WTC11 (cell line): ENCODE measurements at regions not wholly inside any gene's neighbourhood (a gene's known extent, or its start where the extent isn't known, plus 50 kb on each side); places are given as distances from the start of the nearest gene placed in this dataset.

Experiments
- ATAC-seq: fragments of 200-7000 bp; cut with Tn5 transposase; 2 replicates; pipeline ENCODE4 v1.10.0; 2021; ENCODE audit warnings: mild to moderate bottlenecking, moderate library complexity
- CTCF ChIA-PET: fragments of 300-600 bp; sonication (Branson Sonifier 250); formaldehyde crosslinking; loops from one replicate; lab custom pipeline; 2021; ENCODE audit warnings: antibody characterized with exemption; lab: Charles Lee
- POLR2A ChIA-PET: fragments of 350-600 bp; sonication (Branson Sonifier 250); formaldehyde crosslinking; loops from one replicate; lab custom pipeline; 2021; ENCODE audit warnings: antibody characterized with exemption; lab: Charles Lee
- DNase-seq: peaks from one replicate; pipeline ENCODE4 v3.0.0; 2021; ENCODE audit warnings: low spot score
- H3K27ac Mint-ChIP-seq: 2 replicates; pipeline ENCODE4 v1.8.0; 2021; ENCODE audit warnings: mixed read lengths
- H3K27me3 Mint-ChIP-seq: 2 replicates; pipeline ENCODE4 v1.8.0; 2021; ENCODE audit warnings: low read depth, mild to moderate bottlenecking, moderate library complexity, mixed read lengths
- H3K36me3 Mint-ChIP-seq: 2 replicates; pipeline ENCODE4 v1.8.0; 2021; ENCODE audit warnings: mixed read lengths
- H3K4me1 Mint-ChIP-seq: 2 replicates; pipeline ENCODE4 v1.8.0; 2022; ENCODE audit warnings: mixed read lengths
- H3K4me3 Mint-ChIP-seq: 2 replicates; pipeline ENCODE4 v1.8.0; 2021; ENCODE audit warnings: mild to moderate bottlenecking, moderate library complexity, mixed read lengths
- H3K9me3 Mint-ChIP-seq: 2 replicates; pipeline ENCODE4 v1.8.0; 2021; ENCODE audit warnings: mixed read lengths
- ATF1 ChIP-seq: sonication (generic); formaldehyde crosslinking; IDR thresholded peaks from 2 replicates; pipeline ENCODE4 v1.8.1; 2023; ENCODE audit warnings: mild to moderate bottlenecking, moderate library complexity, missing genetic modification reagents
- CBFB ChIP-seq: sonication (generic); formaldehyde crosslinking; IDR thresholded peaks from 2 replicates; pipeline ENCODE4 v1.8.1; 2022; ENCODE audit warnings: mild to moderate bottlenecking, low read depth, missing genetic modification reagents
- CREM ChIP-seq: sonication (generic); formaldehyde crosslinking; IDR thresholded peaks from 2 replicates; pipeline ENCODE4 v1.8.1; 2022; ENCODE audit warnings: mild to moderate bottlenecking, missing genetic modification reagents, moderate library complexity
- GABPB1 ChIP-seq: sonication (generic); formaldehyde crosslinking; IDR thresholded peaks from 2 replicates; pipeline ENCODE4 v1.8.1; 2023; ENCODE audit warnings: mild to moderate bottlenecking, missing genetic modification reagents
- IRF2 ChIP-seq: sonication (generic); formaldehyde crosslinking; IDR thresholded peaks from 2 replicates; pipeline ENCODE4 v1.8.0; 2022; ENCODE audit warnings: low read depth, missing genetic modification reagents, borderline replicate concordance
- KAT7 ChIP-seq: sonication (generic); formaldehyde crosslinking; IDR thresholded peaks from 2 replicates; pipeline ENCODE4 v1.8.1; 2023; ENCODE audit warnings: missing genetic modification reagents, mild to moderate bottlenecking, borderline replicate concordance
- NR1H2 ChIP-seq: sonication (generic); formaldehyde crosslinking; IDR thresholded peaks from 2 replicates; pipeline ENCODE4 v1.9.0; 2021; ENCODE audit warnings: mild to moderate bottlenecking, moderate library complexity, missing genetic modification reagents
- NR3C1 ChIP-seq: sonication (generic); formaldehyde crosslinking; conservative IDR thresholded peaks from 2 replicates; pipeline ENCODE4 v1.8.1; 2023; ENCODE audit warnings: low read depth, mild to moderate bottlenecking, missing genetic modification reagents
- OVOL2 ChIP-seq: fragments of 250-450 bp; sonication (Bioruptor Pico); IDR thresholded peaks from 2 replicates; pipeline ENCODE4 v1.9.0; 2021; ENCODE audit warnings: mild to moderate bottlenecking, borderline replicate concordance
- RORB ChIP-seq: fragments of 250-450 bp; sonication (Bioruptor Pico); IDR thresholded peaks from 2 replicates; pipeline ENCODE4 v1.9.0; 2021; ENCODE audit warnings: mild to moderate bottlenecking
- SMAD4 ChIP-seq: sonication (generic); formaldehyde crosslinking; IDR thresholded peaks from 2 replicates; pipeline ENCODE4 v1.8.0; 2022; ENCODE audit warnings: mild to moderate bottlenecking, missing genetic modification reagents
- TEAD1 ChIP-seq: sonication (generic); formaldehyde crosslinking; IDR thresholded peaks from 2 replicates; pipeline ENCODE4 v1.8.0; 2022; ENCODE audit warnings: mild to moderate bottlenecking, missing genetic modification reagents
- TEAD4 ChIP-seq: sonication (generic); formaldehyde crosslinking; IDR thresholded peaks from 2 replicates; pipeline ENCODE4 v1.8.0; 2022; ENCODE audit warnings: mild to moderate bottlenecking, missing genetic modification reagents
- ZBTB21 ChIP-seq: sonication (generic); formaldehyde crosslinking; IDR thresholded peaks from 2 replicates; pipeline ENCODE4 v1.8.1; 2023; ENCODE audit warnings: mild to moderate bottlenecking, missing genetic modification reagents, borderline replicate concordance
- ZNF138 ChIP-seq: sonication (generic); formaldehyde crosslinking; conservative IDR thresholded peaks from 2 replicates; pipeline ENCODE4 v1.8.1; 2022; ENCODE audit warnings: mild to moderate bottlenecking, moderate library complexity, missing genetic modification reagents
- ZNF219 ChIP-seq: sonication (generic); formaldehyde crosslinking; IDR thresholded peaks from 2 replicates; pipeline ENCODE4 v1.8.0; 2023; ENCODE audit warnings: missing genetic modification reagents, mild to moderate bottlenecking, borderline replicate concordance
- ZNF396 ChIP-seq: fragments of 250-450 bp; sonication (Bioruptor Pico); IDR thresholded peaks from 2 replicates; pipeline ENCODE4 v1.8.0; 2021; ENCODE audit warnings: mild to moderate bottlenecking, moderate library complexity, borderline replicate concordance
- ZNF671 ChIP-seq: fragments of 250-450 bp; sonication (Bioruptor Pico); IDR thresholded peaks from 2 replicates; pipeline ENCODE4 v1.8.0; 2021; ENCODE audit warnings: mild to moderate bottlenecking
- TF ChIP-seq, protein P1 (sequence below): sonication (generic); formaldehyde crosslinking; IDR thresholded peaks from 2 replicates; pipeline ENCODE4 v1.8.1; 2023; ENCODE audit warnings: mild to moderate bottlenecking, missing genetic modification reagents
- TF ChIP-seq, protein P2 (sequence below): sonication (generic); formaldehyde crosslinking; IDR thresholded peaks from 2 replicates; pipeline ENCODE4 v1.8.1; 2022; ENCODE audit warnings: low read depth, mild to moderate bottlenecking, moderate library complexity, missing genetic modification reagents, borderline replicate concordance
- TF ChIP-seq, protein P3 (sequence below): sonication (generic); formaldehyde crosslinking; IDR thresholded peaks from 2 replicates; pipeline ENCODE4 v1.8.0; 2022; ENCODE audit warnings: mild to moderate bottlenecking, missing genetic modification reagents
- TF ChIP-seq, protein P4 (sequence below): sonication (generic); formaldehyde crosslinking; IDR thresholded peaks from 2 replicates; pipeline ENCODE4 v1.8.1; 2022; ENCODE audit warnings: low read depth, missing genetic modification reagents, borderline replicate concordance
- TF ChIP-seq, protein P5 (sequence below): sonication (generic); formaldehyde crosslinking; conservative IDR thresholded peaks from 2 replicates; pipeline ENCODE4 v1.8.1; 2023; ENCODE audit warnings: mild to moderate bottlenecking, low read depth, missing genetic modification reagents, moderate library complexity
- TF ChIP-seq, protein P6 (sequence below): sonication (generic); formaldehyde crosslinking; IDR thresholded peaks from 2 replicates; pipeline ENCODE4 v1.8.0; 2022; ENCODE audit warnings: missing genetic modification reagents

DNA sequence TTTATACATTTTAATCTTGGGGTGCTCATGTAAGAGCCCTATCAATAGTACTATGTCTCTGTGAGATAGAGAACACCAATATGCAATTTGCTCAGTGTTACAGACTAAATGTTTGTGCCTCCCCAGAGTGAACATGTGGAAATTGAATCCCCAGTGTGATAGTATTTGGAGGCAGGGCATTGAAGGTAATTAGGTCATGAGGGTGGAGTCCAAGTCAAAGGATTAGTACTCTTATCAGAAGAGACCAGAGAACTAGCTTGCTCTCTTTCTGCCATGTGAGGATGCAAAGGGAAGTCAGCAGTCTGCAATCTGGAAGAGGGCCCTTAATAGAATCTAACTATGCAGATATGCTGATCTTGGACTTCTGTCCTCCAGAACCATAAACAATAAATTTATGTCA, 1317.0 kb downstream of the STIM2 start:
- CTCF ChIA-PET: no interaction called here
- no peak overlapping the region for H3K27ac Mint-ChIP-seq
- DNase-seq: no peak
- no peak overlapping the region for H3K4me3 Mint-ChIP-seq
- TF ChIP-seq CREM (CRISPR knock-in tag) (no peak), ZNF138 (CRISPR knock-in tag) (no peak), TEAD1 (no peak), ZNF219 (no peak), NR3C1 (no peak), ZBTB21 (no peak), ZNF671 (no peak), IRF2 (CRISPR knock-in tag) (no peak), ZNF396 (no peak)
- TF ChIP-seq, protein P1, sequence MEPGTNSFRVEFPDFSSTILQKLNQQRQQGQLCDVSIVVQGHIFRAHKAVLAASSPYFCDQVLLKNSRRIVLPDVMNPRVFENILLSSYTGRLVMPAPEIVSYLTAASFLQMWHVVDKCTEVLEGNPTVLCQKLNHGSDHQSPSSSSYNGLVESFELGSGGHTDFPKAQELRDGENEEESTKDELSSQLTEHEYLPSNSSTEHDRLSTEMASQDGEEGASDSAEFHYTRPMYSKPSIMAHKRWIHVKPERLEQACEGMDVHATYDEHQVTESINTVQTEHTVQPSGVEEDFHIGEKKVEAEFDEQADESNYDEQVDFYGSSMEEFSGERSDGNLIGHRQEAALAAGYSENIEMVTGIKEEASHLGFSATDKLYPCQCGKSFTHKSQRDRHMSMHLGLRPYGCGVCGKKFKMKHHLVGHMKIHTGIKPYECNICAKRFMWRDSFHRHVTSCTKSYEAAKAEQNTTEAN (CRISPR knock-in tag): no peak
- H3K27me3 Mint-ChIP-seq: no peaks in the 10 kb centered on the region
- ATAC-seq: no peak
- H3K36me3 Mint-ChIP-seq: no peaks in the 10 kb centered on the region
- POLR2A ChIA-PET: no interaction called here
- H3K4me1 Mint-ChIP-seq: no peaks in the 10 kb centered on the region
- H3K9me3 Mint-ChIP-seq: no peaks in the 10 kb centered on the region

DNA sequence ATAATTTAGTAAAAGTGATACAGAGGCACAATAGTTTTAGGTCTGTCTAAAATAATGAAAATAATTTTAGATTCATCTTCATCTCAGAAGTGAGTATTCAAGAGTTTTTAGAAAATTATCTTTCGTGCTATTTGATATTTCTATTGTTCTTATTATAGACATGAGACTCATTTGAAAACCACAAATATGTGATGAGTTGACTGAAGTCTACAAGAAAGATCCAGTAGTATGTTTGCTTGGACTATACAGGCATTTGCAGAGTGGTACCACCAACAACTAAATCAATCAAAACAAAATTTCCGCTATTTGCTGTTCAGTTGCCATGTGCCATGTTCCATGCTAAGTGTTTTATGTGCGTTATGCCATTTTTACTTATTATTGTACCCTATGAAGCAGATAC, 1318.5 kb downstream of the STIM2 start:
- Mint-ChIP-seq H3K4me1 (no peaks in the 10 kb centered on the region), H3K27me3 (no peaks in the 10 kb centered on the region), H3K27ac (no peak overlapping the region), H3K36me3 (no peaks in the 10 kb centered on the region), H3K9me3 (no peaks in the 10 kb centered on the region), H3K4me3 (no peak overlapping the region)
- no peak for DNase-seq
- ATAC-seq: no peak
- POLR2A ChIA-PET: no interaction called here
- CTCF ChIA-PET: no interaction called here
- TF ChIP-seq TEAD4 (no peak), CBFB (no peak), ZNF671 (no peak), SMAD4 (CRISPR knock-in tag) (no peak), GABPB1 (no peak), KAT7 (CRISPR knock-in tag) (no peak), RORB (CRISPR knock-in tag) (no peak), ATF1 (no peak)
- TF ChIP-seq, protein P2, sequence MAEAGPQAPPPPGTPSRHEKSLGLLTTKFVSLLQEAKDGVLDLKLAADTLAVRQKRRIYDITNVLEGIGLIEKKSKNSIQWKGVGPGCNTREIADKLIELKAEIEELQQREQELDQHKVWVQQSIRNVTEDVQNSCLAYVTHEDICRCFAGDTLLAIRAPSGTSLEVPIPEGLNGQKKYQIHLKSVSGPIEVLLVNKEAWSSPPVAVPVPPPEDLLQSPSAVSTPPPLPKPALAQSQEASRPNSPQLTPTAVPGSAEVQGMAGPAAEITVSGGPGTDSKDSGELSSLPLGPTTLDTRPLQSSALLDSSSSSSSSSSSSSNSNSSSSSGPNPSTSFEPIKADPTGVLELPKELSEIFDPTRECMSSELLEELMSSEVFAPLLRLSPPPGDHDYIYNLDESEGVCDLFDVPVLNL (CRISPR knock-in tag): no peak
- TF ChIP-seq, protein P3, sequence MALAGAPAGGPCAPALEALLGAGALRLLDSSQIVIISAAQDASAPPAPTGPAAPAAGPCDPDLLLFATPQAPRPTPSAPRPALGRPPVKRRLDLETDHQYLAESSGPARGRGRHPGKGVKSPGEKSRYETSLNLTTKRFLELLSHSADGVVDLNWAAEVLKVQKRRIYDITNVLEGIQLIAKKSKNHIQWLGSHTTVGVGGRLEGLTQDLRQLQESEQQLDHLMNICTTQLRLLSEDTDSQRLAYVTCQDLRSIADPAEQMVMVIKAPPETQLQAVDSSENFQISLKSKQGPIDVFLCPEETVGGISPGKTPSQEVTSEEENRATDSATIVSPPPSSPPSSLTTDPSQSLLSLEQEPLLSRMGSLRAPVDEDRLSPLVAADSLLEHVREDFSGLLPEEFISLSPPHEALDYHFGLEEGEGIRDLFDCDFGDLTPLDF (CRISPR knock-in tag): no peak

DNA sequence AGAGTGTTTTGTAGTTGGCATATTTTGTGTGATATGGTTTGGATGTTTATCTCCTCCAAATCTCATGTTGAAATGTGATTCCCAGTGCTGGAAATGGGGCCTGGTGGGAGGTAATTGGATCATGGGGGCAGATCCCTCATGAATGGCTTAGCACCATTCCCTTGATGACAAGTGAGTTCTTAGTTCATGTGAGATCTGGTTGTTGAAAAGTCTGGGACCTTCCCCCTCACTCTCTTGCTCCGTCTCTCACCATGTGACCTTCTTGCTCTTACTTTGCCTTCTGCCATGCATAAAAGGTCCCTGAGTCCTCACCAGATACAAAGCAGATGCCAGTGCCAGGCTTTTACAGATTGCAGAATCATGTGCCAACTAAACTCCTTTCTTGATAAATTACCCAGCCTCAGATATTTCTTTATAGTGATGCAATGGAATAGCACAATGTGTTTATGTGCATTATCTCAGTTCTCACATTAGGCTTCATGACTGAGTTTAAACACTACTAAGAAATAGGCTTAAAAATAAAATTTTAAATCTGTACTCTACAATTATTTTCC, 1348.8 kb downstream of the STIM2 start:
- ChIA-PET POLR2A (no interaction called here), CTCF (no interaction called here)
- no peak for ATAC-seq
- DNase-seq: no peak
- H3K27me3 Mint-ChIP-seq: no peaks in the 10 kb centered on the region; the same call in 1 of the 2 replicates
- no peak overlapping the region for H3K4me3 Mint-ChIP-seq
- H3K9me3 Mint-ChIP-seq: peaks cover 36% of the 10 kb centered on the region
- peaks cover 16% of the 10 kb centered on the region for H3K36me3 Mint-ChIP-seq
- no peak overlapping the region for H3K27ac Mint-ChIP-seq
- H3K4me1 Mint-ChIP-seq: no peaks in the 10 kb centered on the region
- TF ChIP-seq, protein P4, sequence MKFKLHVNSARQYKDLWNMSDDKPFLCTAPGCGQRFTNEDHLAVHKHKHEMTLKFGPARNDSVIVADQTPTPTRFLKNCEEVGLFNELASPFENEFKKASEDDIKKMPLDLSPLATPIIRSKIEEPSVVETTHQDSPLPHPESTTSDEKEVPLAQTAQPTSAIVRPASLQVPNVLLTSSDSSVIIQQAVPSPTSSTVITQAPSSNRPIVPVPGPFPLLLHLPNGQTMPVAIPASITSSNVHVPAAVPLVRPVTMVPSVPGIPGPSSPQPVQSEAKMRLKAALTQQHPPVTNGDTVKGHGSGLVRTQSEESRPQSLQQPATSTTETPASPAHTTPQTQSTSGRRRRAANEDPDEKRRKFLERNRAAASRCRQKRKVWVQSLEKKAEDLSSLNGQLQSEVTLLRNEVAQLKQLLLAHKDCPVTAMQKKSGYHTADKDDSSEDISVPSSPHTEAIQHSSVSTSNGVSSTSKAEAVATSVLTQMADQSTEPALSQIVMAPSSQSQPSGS: no peak
- TF ChIP-seq NR1H2: no peak
- TF ChIP-seq, protein P5, sequence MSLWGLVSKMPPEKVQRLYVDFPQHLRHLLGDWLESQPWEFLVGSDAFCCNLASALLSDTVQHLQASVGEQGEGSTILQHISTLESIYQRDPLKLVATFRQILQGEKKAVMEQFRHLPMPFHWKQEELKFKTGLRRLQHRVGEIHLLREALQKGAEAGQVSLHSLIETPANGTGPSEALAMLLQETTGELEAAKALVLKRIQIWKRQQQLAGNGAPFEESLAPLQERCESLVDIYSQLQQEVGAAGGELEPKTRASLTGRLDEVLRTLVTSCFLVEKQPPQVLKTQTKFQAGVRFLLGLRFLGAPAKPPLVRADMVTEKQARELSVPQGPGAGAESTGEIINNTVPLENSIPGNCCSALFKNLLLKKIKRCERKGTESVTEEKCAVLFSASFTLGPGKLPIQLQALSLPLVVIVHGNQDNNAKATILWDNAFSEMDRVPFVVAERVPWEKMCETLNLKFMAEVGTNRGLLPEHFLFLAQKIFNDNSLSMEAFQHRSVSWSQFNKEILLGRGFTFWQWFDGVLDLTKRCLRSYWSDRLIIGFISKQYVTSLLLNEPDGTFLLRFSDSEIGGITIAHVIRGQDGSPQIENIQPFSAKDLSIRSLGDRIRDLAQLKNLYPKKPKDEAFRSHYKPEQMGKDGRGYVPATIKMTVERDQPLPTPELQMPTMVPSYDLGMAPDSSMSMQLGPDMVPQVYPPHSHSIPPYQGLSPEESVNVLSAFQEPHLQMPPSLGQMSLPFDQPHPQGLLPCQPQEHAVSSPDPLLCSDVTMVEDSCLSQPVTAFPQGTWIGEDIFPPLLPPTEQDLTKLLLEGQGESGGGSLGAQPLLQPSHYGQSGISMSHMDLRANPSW (CRISPR knock-in tag): no peak
- no peak for TF ChIP-seq OVOL2 (CRISPR knock-in tag)
- no peak for TF ChIP-seq ATF1
- TF ChIP-seq SMAD4 (CRISPR knock-in tag): no peak
- TF ChIP-seq, protein P6, sequence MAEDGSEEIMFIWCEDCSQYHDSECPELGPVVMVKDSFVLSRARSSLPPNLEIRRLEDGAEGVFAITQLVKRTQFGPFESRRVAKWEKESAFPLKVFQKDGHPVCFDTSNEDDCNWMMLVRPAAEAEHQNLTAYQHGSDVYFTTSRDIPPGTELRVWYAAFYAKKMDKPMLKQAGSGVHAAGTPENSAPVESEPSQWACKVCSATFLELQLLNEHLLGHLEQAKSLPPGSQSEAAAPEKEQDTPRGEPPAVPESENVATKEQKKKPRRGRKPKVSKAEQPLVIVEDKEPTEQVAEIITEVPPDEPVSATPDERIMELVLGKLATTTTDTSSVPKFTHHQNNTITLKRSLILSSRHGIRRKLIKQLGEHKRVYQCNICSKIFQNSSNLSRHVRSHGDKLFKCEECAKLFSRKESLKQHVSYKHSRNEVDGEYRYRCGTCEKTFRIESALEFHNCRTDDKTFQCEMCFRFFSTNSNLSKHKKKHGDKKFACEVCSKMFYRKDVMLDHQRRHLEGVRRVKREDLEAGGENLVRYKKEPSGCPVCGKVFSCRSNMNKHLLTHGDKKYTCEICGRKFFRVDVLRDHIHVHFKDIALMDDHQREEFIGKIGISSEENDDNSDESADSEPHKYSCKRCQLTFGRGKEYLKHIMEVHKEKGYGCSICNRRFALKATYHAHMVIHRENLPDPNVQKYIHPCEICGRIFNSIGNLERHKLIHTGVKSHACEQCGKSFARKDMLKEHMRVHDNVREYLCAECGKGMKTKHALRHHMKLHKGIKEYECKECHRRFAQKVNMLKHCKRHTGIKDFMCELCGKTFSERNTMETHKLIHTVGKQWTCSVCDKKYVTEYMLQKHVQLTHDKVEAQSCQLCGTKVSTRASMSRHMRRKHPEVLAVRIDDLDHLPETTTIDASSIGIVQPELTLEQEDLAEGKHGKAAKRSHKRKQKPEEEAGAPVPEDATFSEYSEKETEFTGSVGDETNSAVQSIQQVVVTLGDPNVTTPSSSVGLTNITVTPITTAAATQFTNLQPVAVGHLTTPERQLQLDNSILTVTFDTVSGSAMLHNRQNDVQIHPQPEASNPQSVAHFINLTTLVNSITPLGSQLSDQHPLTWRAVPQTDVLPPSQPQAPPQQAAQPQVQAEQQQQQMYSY (CRISPR knock-in tag): no peak
